Type B pancreatic cell (in vitro differentiated cells): ENCODE measurements at regions not wholly inside any gene's neighbourhood (a gene's known extent, or its start where the extent isn't known, plus 50 kb on each side); places are given as distances from the start of the nearest gene placed in this dataset.

Experiments used
- DNase-seq: peaks from one replicate; pipeline ENCODE4 v3.0.0; 2021; ENCODE audit warnings: mixed read lengths; ENCODE audit not compliant: unreplicated experiment; ENCODE audit errors: extremely low spot score
- H3K27ac Mint-ChIP-seq: 2 replicates; pipeline ENCODE4 v1.8.0; 2021; ENCODE audit warnings: mild to moderate bottlenecking, mixed read lengths
- H3K27me3 Mint-ChIP-seq: 2 replicates; pipeline ENCODE4 v1.8.0; 2021; ENCODE audit warnings: mixed read lengths
- H3K36me3 Mint-ChIP-seq: 2 replicates; pipeline ENCODE4 v1.8.0; 2021; ENCODE audit warnings: mixed read lengths
- H3K4me1 Mint-ChIP-seq: one replicate; pipeline ENCODE4 v1.8.0; 2021; ENCODE audit warnings: mixed read lengths; ENCODE audit not compliant: unreplicated experiment
- H3K4me3 Mint-ChIP-seq: 2 replicates; pipeline ENCODE4 v1.8.0; 2021; ENCODE audit warnings: mild to moderate bottlenecking, mixed read lengths
- H3K9me3 Mint-ChIP-seq: 2 replicates; pipeline ENCODE4 v1.8.0; 2021; ENCODE audit warnings: mixed read lengths
- TF ChIP-seq, protein P1 (sequence below): fragments of 200-600 bp; sonication (generic); conservative IDR thresholded peaks from 2 replicates; pipeline ENCODE4 v1.5.0; 2021; ENCODE audit warnings: antibody characterized with exemption, mild to moderate bottlenecking

DNA sequence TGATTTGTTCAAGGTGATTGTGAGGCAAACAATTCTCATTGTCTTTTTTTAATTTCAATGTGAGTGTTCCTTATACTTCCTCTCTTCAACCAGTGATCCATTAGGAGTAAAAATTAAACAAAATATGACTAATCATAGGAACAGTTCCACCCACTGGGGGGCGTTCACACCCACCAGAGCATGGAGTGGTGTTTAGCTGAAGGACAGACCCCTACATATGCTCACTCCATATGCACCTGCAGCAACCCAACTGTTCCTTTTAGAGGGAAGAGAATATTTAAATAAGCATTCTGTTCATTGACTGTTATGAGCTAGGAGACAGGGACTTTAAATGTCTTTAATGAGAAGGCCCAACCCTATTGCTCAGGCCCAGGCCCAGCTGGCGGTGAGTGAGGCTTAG is 78.7 kb upstream of the DRD2 start:
- Mint-ChIP-seq H3K27ac (no peak overlapping the region), H3K27me3 (peaks cover 8% of the 10 kb centered on the region), H3K4me3 (no peak overlapping the region), H3K9me3 (no peaks in the 10 kb centered on the region), H3K4me1 (peaks cover 13% of the 10 kb centered on the region), H3K36me3 (no peaks in the 10 kb centered on the region)
- DNase-seq: no peak
- TF ChIP-seq, protein P1, sequence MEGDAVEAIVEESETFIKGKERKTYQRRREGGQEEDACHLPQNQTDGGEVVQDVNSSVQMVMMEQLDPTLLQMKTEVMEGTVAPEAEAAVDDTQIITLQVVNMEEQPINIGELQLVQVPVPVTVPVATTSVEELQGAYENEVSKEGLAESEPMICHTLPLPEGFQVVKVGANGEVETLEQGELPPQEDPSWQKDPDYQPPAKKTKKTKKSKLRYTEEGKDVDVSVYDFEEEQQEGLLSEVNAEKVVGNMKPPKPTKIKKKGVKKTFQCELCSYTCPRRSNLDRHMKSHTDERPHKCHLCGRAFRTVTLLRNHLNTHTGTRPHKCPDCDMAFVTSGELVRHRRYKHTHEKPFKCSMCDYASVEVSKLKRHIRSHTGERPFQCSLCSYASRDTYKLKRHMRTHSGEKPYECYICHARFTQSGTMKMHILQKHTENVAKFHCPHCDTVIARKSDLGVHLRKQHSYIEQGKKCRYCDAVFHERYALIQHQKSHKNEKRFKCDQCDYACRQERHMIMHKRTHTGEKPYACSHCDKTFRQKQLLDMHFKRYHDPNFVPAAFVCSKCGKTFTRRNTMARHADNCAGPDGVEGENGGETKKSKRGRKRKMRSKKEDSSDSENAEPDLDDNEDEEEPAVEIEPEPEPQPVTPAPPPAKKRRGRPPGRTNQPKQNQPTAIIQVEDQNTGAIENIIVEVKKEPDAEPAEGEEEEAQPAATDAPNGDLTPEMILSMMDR: peak; percentile 56

DNA sequence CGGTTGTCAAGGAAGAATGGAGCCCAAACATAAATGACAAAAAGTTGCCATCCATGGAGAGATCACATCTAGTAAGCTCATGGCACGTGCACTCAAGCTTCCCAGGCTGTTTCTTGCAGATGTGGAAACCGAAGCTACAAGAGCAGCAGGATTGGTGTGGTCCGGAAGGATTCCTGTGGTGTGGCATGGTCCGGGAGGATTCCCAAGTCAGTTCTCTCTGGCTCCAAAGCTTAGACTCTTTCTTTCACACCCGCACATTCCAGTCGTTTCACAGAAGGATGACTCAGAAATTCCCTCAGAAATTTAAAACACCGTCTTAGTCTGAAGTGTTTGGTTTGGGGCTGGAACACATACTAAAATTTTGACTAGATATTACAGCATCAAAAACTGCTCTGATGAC is 78.0 kb upstream of the DRD2 start:
- no peaks in the 10 kb centered on the region for H3K9me3 Mint-ChIP-seq
- H3K4me1 Mint-ChIP-seq: peaks cover 13% of the 10 kb centered on the region
- TF ChIP-seq, protein P1: no peak
- H3K4me3 Mint-ChIP-seq: no peak overlapping the region
- DNase-seq: no peak
- H3K36me3 Mint-ChIP-seq: no peaks in the 10 kb centered on the region
- H3K27me3 Mint-ChIP-seq: peaks cover 8% of the 10 kb centered on the region
- H3K27ac Mint-ChIP-seq: no peak overlapping the region

DNA sequence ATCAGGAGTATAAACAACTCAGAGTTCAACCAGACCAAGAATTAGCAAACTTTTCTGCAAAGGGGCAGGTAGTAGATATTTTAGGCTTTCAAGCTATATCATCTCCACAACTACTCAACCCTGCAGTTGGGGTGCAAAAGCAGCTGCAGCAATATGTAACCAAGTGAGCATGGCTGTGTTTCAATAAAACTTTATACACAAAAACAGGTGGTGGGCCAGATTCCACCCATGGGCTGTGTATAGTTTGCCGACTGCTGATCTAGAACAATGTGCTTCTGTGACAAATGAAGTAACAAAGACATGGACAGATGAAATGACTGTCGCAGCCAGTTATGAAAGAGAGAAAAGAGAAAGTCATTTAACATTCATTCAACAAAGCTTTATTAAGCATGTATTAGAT is 77.1 kb upstream of the DRD2 start:
- Mint-ChIP-seq H3K36me3 (no peaks in the 10 kb centered on the region), H3K4me3 (no peak overlapping the region), H3K27ac (no peak overlapping the region), H3K9me3 (no peaks in the 10 kb centered on the region), H3K27me3 (peaks cover 13% of the 10 kb centered on the region), H3K4me1 (peaks cover 13% of the 10 kb centered on the region)
- DNase-seq: no peak
- TF ChIP-seq, protein P1: no peak

DNA sequence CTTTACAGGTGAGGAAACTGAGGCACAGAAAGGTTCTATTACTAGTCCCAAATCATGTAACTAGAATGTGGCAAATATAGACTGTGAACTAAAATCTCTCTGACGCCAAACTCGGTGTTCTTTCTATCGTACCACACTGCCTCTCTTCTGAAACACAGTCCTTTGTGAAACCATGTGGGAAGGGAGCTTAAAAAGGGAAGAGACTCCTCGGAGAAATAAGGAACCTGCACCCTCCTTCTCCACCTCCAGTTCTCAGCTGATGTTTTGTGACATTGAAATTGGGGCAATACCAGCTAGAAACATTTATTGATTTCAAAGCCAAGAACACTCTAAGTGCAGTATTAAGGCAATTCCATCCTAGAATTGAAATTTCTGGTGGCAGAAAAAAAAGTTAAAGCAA is 76.4 kb upstream of the DRD2 start:
- peaks cover 15% of the 10 kb centered on the region for H3K27me3 Mint-ChIP-seq
- no peak overlapping the region for H3K27ac Mint-ChIP-seq
- H3K4me1 Mint-ChIP-seq: peaks cover 13% of the 10 kb centered on the region
- DNase-seq: no peak
- H3K9me3 Mint-ChIP-seq: no peaks in the 10 kb centered on the region
- TF ChIP-seq, protein P1: no peak
- H3K36me3 Mint-ChIP-seq: no peaks in the 10 kb centered on the region
- no peak overlapping the region for H3K4me3 Mint-ChIP-seq

DNA sequence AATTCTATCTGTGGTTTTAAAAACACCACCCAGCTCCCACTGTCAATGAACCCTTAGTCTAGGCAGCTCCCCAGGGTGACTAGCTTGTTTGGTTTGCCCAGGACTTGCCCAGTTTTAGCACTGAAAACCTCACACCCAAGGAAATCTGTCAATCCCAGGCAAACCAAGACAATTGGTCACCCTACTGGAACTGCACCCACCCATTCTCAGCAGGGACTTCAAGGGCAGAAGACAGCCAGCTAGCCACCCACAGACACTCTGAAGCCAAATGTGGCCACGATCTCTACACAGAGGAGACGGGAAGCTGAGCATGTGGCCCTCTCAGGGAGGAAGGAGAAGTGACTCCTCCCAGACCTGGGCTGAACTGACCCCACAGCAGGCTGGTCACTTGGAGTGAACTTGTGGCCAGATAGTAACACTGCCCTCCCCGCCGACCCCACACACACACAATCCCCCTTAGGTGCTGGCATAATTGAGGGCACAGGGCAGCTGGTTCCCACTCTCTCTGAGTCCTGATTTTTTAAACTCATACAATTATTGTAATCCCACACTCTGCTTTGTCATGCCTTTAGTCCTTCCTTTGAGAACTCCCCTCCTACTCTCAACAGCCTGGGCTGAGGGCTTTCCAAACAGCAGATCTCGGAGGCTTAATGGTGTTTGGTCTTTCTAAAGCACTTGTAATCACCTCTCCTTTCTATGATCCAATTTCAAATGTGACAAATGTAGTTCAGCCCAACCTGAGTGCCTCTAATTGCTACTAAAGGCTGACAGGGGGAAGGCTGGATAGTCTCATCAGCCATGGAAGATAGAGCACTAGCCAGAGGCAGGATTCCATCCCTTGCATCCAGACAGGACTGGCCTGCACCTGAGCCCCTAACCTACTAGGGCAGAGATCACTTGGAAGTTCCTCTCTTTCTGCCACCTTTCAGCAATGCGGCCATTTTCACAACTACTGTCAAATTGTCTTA is 74.7 kb upstream of the DRD2 start:
- no peaks in the 10 kb centered on the region for H3K9me3 Mint-ChIP-seq
- peaks cover 13% of the 10 kb centered on the region for H3K4me1 Mint-ChIP-seq
- peaks cover 19% of the 10 kb centered on the region for H3K27me3 Mint-ChIP-seq
- no peaks in the 10 kb centered on the region for H3K36me3 Mint-ChIP-seq
- no peak overlapping the region for H3K4me3 Mint-ChIP-seq
- DNase-seq: no peak
- H3K27ac Mint-ChIP-seq: peak overlapping the region; percentile 24
- TF ChIP-seq, protein P1: no peak
